RPMI7951 (cell line): ENCODE measurements at regions not wholly inside any gene's neighbourhood (a gene's known extent, or its start where the extent isn't known, plus 50 kb on each side); places are given as distances from the start of the nearest gene placed in this dataset.
A peak's percentile ranks its signal among the peaks of the same experiment; 100 is the strongest.
"Not testable (repeated sequence)": the region's sequence is repeated elsewhere in the genome, so short reads cannot be mapped to it uniquely, and the experiment has no call there.

Experiments
- DNase-seq: peaks from one replicate; pipeline ENCODE4 v3.0.0-alpha.2; 2012; ENCODE audit warnings: low read depth

DNA sequence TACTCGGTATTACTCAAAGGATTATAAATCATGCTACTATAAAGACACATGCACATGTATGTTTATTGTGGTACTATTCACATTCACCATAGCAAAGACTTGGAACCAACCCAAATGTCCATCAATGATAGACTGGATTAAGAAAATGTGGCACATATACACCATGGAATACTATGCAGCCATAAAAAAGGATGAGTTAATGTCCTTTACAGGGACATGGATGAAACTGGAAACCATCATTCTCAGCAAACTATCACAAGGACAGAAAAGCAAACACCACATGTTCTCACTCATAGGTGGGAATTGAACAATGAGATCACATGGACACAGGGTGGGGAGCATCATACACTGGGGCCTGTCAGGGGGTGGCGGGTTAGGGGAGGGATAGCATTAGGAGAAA lies 130.5 kb upstream of the SLC1A3 start:
- not testable (repeated sequence) for DNase-seq

DNA sequence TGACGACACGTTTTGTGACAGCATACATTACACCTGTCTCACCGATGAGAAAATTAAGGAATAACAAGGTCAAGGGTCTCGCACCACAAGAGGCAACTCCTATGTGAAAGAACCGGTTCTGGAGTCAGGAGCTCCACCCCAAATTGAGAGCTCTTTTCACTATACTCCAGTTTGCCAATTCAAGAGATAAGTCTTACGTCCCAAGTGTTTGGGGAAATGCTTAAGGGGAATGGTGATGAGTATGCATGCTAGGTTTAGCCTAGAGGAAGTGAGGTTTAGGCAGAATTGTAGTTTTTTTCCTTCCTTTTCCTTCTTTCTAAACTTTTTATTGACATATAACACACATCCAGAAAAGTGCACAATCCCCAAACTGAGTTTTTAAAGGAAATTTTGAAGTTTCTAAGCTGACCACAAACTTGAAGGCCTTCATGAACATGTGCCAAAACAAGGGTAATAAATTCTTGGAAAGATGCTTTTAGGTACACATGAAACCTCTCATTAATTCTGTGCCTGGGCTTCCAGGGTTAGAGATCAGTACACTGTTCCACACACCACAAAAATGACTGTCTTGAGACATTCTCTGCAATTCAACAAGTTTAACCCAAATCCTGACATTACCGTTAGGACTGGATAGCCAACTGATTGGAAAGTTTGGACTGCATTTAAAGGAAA lies 127.6 kb upstream of the SLC1A3 start:
- no peak for DNase-seq

DNA sequence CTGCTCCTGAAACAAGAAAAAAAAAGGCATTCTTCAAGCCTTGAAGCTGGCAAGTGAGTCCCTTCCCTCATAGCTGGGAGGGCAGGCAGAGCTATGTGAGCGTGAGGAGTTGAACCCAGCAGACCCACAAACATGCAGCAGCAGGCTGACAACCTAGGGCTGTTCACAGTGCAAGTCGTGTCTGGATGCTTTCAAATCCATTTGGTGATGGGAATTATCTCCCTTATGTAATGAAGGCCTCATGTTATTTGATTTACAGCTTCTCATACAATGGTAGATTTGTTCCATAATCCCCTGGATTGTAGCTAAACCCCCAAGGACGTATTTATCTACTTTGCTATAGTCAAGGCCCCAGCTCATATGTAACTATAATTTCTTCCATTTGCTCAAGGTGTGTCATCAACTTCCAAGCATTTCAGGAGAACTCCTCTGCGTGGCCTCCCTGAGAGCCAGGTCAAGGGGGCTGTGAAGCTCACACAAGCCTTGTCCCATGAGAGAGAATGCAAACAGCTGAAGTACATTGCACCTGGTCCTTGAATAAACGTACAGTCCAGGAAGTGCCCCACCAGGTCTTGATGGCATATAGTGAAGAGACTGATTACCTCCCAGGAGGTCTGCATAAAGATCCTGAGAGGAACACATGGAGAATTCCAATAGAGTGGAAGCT lies 124.8 kb upstream of the SLC1A3 start:
- no peak for DNase-seq

DNA sequence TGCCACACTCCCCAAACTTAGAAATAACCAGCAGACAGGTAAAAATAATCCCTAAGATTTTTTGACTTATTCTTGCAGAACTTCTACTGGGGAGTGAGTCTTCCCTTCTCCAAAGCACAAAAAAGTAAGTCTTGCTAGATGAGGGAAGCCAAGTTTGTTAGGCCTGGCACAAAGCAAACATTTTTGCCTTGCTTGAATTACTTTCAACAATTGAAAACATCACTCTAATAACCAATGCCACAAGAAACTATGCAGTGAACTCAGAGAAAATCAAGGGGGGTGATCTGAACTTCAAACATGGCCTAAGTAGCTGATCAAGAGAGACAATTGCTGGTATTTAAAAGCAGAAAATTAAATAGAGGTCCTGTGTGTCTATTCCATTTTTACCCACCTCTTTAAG lies 123.6 kb upstream of the SLC1A3 start:
- no peak for DNase-seq

DNA sequence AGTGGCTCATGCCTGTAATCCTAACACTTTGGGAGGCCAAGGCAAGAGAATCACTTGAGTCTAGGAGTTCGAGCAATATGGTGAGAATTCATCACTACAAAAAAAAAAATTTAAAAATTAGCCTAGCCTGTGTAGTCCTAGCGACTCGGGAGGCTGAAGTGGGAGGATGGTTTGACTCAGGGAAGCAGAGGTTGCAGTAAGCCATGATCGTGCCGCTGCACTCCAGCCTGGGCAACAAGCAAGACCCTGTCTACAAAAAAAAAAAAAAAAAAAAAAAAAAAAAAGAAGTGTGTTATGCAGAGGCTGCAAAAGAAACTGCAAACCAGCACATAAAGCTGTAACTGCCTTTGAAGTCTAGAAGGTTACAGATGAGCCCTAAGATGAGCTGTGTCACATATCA lies 116.9 kb upstream of the SLC1A3 start:
- DNase-seq = no peak

DNA sequence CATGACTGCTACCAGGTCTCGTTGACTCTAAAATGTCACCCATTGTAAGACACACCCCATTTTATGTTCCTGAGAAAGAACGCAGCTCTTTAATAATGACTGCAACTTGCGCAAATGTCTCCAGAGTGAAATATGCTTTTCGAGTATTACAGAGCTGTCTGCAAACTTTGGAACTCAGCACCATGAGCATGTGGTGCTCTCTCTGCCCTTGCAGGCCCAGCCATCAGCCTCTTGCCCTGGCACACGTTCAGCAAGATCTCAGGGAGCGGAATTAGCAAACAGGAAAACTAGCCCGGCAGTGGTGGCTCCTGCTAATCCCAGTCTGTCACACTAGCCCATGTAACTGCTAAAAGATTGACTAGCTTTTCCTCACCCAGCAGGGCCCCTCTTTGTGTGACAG lies 114.5 kb upstream of the SLC1A3 start:
- no peak for DNase-seq

DNA sequence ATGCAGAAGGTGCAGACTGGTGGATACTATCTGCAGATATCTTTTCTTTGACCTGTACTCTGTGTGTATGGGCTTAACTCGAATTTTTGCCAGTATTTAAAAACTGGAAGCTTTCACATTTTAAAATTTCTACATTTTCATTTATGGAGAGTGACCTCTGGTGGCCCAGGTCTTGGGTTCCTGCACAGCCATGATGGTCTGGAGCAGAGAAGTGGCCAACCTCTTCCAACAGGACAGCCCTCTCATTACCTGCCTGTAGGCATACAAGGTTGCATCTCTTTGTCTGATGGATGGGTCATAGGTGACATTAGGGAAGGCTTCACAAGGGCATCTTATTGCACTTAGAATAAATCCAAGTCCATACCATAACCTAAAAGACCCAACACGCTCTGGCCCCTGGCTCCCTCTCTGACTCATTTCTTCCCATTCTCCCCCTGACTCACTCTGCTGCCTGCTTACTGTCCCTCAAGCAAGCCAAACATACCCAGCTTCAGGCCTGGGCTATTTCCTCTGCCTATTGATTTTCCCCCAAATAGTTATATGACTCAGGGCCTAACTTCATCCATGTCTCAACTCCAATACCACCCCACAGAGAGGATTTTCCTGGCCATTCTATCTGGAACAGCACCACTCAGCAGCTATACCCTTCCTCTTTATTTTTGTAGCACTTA lies 113.3 kb upstream of the SLC1A3 start:
- peak; percentile 73 for DNase-seq

DNA sequence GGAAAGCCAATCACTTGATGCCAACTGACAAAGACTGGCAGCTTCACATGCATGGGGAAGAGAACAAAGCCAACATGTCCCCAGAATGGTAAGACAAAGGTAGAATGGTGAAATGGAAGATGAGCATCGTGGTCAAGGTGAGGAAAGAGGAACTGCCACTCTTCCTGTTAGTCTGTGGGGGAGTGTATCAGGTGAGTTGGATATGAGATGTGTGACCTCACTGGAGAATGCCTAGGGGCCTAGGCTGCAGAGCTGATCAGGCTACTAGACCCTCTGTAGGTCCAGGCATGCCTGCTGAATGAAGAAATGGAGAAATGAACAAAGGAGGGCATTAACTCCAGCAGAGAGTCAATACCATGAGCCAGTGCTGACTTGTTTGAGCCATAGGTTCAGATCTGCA lies 112.4 kb upstream of the SLC1A3 start:
- DNase-seq = no peak

DNA sequence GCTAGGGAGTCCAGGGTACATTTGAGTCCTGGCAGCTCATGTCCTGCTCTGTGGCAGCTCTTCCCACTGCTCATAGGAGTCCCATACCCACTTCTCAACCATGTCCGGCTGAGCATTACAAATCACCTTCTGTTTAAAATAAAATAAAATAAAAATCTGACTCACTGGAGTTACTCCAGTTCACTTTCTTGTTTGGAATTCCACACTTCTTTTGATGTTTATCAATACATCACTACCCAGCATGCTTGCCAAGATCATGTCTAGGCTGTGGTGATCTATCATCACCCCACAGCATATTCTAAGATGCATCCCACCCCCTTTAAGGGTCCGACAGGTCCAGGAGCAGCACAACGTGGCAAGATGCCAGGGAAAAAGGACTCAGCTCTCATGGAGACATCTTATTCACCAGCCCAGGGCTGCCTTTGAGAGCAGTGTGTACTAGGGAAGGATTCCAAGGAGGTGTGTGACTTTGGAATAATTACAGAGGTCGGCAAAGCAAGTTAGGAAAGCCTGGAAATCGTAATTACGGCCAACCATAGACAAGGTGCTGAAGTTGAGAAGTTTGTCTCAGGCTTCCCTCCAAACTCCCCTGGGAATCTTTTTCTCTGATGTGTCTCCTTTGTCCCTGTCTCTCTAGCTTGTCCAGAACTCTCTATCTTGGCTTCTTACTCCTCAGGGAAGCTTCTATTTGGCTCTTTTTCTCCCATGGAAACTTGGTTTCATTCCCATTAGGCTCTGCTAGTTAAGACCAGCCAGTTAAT lies 111.4 kb upstream of the SLC1A3 start:
- DNase-seq = peak; percentile 72

DNA sequence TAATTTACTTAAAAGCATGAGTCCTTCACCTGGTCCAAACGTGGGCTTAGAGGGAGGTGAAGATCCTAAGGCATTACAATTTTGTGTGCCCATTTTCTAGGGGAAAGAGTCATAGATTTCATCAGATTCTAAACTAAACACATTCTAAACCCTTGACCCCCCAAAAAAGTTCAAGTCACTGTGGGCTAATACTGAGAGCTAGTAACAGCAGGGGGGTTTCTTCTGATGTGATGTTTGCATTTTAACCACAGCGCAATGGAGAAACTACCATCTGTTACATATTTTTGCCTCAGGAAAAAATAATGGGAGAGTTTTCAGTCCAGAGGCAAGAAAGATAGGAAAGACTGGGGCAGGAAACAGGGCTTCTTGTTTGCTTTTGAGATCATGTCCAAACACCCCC lies 110.8 kb upstream of the SLC1A3 start:
- no peak for DNase-seq

DNA sequence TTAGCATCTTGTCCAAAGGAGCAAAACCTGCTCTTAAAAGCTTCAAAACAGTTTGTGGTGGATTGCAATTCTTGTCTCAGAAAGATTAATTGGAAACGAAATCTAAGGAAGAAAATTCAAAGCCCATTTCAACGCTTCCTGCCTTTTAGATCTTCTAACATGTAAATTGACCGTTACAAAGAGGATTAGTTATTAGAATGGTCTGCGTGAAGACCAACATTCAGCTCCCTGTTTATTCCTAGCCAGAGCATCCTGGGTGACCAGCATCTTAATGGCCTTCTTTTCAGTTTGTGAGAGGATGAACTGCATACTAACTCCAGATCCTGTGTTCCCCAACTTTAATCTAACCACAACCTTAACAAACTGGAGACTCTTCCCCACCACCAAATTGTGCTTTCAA lies 109.9 kb upstream of the SLC1A3 start:
- no peak for DNase-seq

DNA sequence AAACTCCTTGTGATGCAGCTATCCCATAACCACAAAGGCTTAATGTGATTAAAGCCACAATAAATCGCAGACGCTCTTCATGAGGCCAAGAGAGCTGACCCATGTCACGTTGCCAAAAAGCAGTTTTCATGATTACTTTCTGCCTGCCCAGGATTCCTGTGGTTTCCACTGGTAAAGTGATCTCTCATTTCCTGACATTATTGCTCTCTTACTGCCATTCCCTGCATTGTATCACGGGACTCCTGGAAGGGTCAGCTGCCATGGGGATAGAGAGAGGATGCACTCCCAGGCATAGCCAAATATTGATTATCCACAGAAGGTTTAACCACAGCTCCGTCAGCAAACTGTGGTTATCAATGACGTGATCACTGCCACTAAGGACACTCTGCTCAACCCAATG lies 103.8 kb upstream of the SLC1A3 start:
- DNase-seq = peak; percentile 97

DNA sequence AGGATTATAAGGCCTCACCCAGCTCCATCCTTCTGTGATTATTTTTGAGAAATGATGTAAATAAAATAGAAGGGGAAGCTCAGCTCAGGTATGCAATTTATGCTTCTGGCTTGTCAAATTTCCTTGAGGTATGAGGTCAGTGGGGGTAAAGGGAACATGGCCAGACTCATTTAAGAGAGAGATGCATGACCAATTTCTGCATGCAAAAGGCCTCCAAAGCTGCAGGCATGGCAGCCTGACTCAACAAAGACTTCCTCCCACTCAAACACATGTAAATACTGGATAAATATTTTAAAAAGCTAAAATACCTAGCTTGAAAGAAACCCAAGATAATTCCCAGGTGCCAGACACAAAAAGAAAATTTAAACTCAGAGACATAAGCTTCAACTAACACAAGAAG lies 101.4 kb upstream of the SLC1A3 start:
- peak; percentile 40 for DNase-seq

DNA sequence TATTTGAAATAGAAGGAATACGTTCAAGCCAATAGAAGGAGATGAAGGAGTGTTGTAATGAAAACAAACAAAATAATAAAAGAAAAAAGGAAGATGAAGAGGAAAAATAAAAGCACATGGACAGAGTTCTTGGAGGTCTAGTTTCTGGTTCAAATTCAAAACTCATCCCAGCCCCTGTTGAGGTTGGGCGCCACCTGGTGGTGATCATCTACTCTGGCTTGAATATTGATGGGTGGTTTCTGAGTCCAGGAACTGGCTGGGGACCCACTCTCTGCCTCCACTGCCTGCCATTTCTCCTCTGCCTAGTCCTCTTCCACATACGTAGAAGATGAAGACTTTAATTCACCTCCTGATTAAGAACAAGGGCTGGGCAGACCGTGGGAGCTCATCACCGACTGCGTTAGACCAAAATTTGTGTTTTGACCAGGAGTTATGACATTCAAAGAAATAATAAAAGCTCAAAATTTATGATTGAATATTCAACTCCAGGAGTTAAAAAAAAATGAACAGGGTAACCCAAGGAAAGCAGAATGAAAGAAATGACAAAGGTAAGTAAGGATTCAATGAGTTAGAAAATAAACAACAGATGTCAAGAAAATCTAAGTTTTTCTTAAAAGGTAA lies 99.0 kb upstream of the SLC1A3 start:
- DNase-seq = peak; percentile 71

DNA sequence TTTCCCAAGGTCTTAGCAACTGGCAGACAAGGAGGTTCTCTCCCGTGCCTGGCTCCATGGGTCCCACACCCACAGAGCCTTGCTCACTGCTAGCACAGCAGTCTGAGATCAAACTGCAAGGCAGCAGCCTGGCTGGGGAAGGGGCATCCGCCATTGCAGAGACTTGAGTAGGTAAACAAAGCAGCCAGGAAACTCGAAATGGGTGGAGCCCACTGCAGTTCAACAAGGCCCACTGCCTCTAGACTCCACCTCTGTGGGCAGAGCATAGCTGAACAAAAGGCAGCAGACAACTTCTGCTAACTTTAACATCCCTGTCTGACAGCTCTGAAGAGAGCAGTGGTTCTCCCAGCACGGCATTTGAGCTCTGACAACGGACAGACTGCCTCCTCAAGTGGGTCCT lies 98.1 kb upstream of the SLC1A3 start:
- DNase-seq = not testable (repeated sequence)

DNA sequence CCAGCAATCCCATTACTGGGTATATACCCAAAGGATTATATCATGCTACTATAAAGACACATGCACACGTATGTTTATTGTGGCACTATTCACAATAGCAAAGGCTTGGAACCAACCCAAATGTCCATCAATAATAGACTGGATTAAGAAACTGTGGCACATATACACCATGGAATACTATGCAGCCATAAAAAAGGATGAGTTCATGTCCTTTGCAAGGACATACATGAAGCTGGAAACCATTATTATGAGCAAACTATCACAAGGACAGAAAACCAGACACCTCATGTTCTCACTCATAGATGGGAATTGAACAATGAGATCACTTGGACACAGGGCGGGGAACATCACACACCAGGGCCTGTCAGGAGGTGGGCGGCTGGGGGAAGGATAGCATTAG lies 92.8 kb upstream of the SLC1A3 start:
- not testable (repeated sequence) for DNase-seq

DNA sequence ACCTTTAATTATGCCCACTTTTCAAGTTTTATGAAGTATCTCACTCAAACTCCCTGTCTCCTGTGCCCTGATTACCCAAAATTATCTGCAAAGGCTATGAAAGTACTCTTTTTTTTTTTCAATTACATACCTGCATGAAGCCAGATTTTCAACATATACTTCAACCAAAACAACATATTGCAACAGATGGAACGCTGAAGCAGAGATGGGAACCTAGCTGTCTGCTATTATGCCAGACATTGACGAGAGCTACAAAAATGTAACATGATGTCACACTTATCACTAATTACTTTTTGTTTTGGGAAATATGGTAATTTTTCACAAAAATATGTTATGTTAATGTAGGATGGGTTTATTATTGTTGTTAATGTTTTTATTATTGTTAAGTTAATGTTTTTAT lies 86.5 kb upstream of the SLC1A3 start:
- DNase-seq = no peak

DNA sequence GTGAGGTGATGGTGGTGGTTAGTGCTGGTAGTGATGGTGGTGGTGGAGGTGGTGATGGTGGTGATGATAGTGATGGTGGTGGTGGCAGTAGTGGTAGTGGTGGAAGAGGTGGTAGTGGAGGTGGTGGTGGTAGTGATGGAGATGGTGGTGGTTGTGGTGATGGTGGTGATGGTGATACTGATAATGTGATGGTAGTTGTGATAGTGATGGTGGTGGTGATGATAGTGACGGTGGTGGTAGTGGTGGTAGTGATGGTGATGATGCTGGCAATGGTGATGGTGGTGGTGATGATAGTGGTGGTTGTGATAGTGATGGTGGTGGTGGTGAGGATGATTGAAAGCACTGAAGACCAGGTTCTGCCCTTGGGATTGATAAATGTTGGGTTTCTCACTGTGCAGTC lies 85.2 kb upstream of the SLC1A3 start:
- DNase-seq = no peak

DNA sequence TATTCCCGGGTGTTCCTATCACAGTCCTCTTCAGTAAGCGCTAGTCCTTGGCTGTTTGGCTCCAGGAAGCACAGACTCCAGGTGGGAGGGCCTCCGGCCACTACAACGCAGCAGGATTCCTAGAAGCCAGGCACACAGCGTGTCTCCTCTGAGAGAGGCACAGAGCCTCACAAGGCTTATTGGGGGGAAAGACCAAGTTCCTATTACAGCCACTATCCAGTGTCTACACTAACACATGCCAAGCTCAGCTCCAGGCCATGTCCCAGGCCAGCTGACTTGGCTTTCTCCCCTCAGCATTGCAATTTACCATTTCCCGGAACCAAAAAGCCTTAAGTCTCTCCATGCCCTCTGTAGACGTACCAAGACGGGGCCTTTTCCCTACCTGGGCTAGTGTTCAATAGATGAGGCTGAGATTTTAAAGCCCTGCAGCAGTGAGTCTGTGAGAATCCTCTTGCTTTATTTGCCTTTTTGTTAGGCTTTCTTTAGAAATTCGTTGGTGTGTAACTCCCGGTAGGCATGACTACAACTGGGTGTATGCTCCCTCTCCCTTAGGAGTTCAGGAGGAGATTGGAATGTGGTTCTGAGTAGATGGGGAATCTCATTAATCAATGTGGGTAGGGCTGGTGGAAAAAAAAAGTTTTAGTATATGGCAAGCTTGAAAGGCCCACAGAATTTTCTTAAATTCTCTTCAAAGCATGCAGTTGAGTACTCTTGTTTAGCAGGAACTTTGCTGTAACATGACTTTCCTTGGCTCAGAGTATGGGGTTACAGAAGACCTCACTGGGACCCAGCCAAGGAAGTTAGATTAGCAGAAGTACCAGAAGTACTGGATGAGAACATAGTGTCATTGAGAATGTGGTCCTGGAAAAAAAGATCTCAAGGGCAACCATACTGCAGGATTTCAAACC lies 84.3 kb upstream of the SLC1A3 start:
- no peak for DNase-seq

DNA sequence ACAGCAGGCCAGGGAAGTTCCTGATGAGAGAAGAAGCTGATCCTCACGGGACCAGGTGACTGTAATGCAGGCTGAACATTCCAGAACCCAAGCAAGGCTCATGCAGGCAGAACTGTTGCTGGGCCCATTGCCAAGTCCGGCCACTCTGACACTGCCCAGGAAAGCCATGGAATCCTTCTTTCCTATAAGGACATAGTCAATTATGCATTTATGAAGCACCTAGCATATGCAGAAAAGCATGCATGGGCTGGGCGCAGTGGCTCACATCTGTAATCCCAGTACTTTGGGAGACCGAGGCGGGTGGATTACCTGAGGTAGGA lies 83.7 kb upstream of the SLC1A3 start:
- DNase-seq = no peak

DNA sequence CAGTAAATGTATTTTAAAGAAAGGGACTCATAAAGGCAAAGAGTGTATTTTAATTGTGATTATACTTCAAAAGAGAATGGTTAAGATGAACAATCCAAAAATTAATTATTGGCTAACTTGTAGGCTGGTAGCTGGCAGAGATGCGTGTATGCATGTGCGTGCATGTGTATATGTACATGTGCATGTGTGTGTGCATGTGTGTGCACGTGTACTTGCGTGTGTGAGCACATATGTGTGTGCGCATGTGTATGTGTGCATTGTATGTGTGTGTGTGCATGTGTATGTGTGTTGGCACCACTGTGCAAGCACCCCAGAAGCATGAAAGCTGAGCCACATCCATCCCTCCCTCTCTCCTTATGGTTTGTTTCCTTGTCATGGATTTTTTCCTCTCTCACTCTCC lies 83.0 kb upstream of the SLC1A3 start:
- no peak for DNase-seq
